H1 (cell line): ENCODE measurements at regions not wholly inside any gene's neighbourhood (a gene's known extent, or its start where the extent isn't known, plus 50 kb on each side); places are given as distances from the start of the nearest gene placed in this dataset.

ENCODE experiments used
- ATF3 ChIP-seq: IDR thresholded peaks from 2 replicates; pipeline ENCODE4 v1.6.1; 2011; ENCODE audit warnings: low read depth, mild to moderate bottlenecking, low read length; ENCODE audit not compliant: insufficient read depth
- POLR2A ChIP-seq, 2 experiments: IDR thresholded peaks; 1 replicate in 1 of 2; 2 replicates in 1 of 2; pipeline ENCODE4 v1.6.1; 2011; ENCODE audit warnings: low read depth in 2 of 2, low read length in 2 of 2, mild to moderate bottlenecking in 2 of 2; ENCODE audit errors: control extremely low read depth in 1 of 2
- POU5F1 ChIP-seq: IDR thresholded peaks from 2 replicates; pipeline ENCODE4 v1.6.1; 2011; ENCODE audit warnings: low read depth, mild to moderate bottlenecking, low read length, moderate library complexity

DNA sequence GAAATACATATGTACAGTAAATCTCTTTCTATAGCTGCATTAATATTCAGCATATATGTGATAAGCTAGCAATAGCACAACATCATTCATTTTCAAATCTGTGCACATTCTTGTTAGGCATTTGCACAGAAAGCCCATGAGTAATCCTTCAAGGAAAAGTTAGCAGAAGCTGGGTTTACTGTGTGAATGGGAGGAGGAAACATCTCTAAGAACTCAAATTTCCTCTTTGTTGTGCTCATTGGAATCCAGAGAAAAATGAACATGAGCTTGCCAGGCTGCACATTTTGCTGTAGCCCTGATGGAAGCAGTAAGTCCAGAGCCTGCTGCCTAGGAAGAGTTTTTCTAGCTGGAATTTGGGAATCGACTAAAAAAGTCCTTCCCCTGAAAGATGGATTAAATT is 214.2 kb upstream of the FOXD3 start (continued):
- TF ChIP-seq POU5F1 (no peak), POLR2A (IDR thresholded peaks at IDR 0.05; ENCODE audit: control extremely low read depth in 1 of 2, low read depth in 2 of 2, low read length in 2 of 2) (no peak), ATF3 (no peak)
